RPMI8226 (cell line): ENCODE measurements at regions not wholly inside any gene's neighbourhood (a gene's known extent, or its start where the extent isn't known, plus 50 kb on each side); places are given as distances from the start of the nearest gene placed in this dataset.
A peak's percentile ranks its signal among the peaks of the same experiment; 100 is the strongest.
"Not testable (repeated sequence)": the region's sequence is repeated elsewhere in the genome, so short reads cannot be mapped to it uniquely, and the experiment has no call there.

Experiments
- DNase-seq: peaks from one replicate; pipeline ENCODE4 v3.0.0-alpha.2; 2015

GRCh38 chr1:106344494-106344893 is 712.0 kb upstream of the PRMT6 start:
- no peak for DNase-seq

- DNase-seq: peak; percentile 2
Measured at GRCh38 chr1:106360252-106360651, 696.2 kb upstream of the PRMT6 start.

- DNase-seq: no peak
Measured at GRCh38 chr1:106366627-106367319, 689.7 kb upstream of the PRMT6 start.

- no peak for DNase-seq
Measured at GRCh38 chr1:106378261-106378660, 678.2 kb upstream of the PRMT6 start.

GRCh38 chr1:106380772-106381171 is 675.7 kb upstream of the PRMT6 start:
- no peak for DNase-seq

- DNase-seq: not testable (repeated sequence)
Measured at GRCh38 chr1:106389160-106389559, 667.3 kb upstream of the PRMT6 start.

GRCh38 chr1:106393046-106393445 is 663.4 kb upstream of the PRMT6 start:
- DNase-seq: no peak

- no peak for DNase-seq
Measured at GRCh38 chr1:106396020-106396419, 660.5 kb upstream of the PRMT6 start.

- DNase-seq: no peak
Measured at GRCh38 chr1:106398391-106398790, 658.1 kb upstream of the PRMT6 start.

- DNase-seq: no peak
Measured at GRCh38 chr1:106406114-106406513, 650.4 kb upstream of the PRMT6 start.

GRCh38 chr1:106412321-106412720 is 644.2 kb upstream of the PRMT6 start:
- DNase-seq: not testable (repeated sequence)

- DNase-seq: no peak
Measured at GRCh38 chr1:106435269-106435668, 621.2 kb upstream of the PRMT6 start.

- DNase-seq: no peak
Measured at GRCh38 chr1:106439475-106439874, 617.0 kb upstream of the PRMT6 start.

GRCh38 chr1:106447466-106447865 is 609.0 kb upstream of the PRMT6 start:
- DNase-seq: no peak

GRCh38 chr1:106456832-106457231 is 599.6 kb upstream of the PRMT6 start:
- DNase-seq: no peak

GRCh38 chr1:106457368-106457767 is 599.1 kb upstream of the PRMT6 start:
- DNase-seq: no peak

- DNase-seq: no peak
Measured at GRCh38 chr1:106458866-106459265, 597.6 kb upstream of the PRMT6 start.

GRCh38 chr1:106459418-106459817 is 597.1 kb upstream of the PRMT6 start:
- no peak for DNase-seq

GRCh38 chr1:106465666-106466065 is 590.8 kb upstream of the PRMT6 start:
- no peak for DNase-seq

- DNase-seq: no peak
Measured at GRCh38 chr1:106480629-106481028, 575.8 kb upstream of the PRMT6 start.

GRCh38 chr1:106492880-106493279 is 563.6 kb upstream of the PRMT6 start:
- no peak for DNase-seq

- no peak for DNase-seq
Measured at GRCh38 chr1:106494646-106495045, 561.8 kb upstream of the PRMT6 start.

GRCh38 chr1:106498238-106498637 is 558.2 kb upstream of the PRMT6 start:
- DNase-seq: no peak

GRCh38 chr1:106502659-106503058 is 553.8 kb upstream of the PRMT6 start:
- no peak for DNase-seq

- no peak for DNase-seq
Measured at GRCh38 chr1:106515375-106515774, 541.1 kb upstream of the PRMT6 start.
